HUES48 (cell line): ENCODE measurements at regions not wholly inside any gene's neighbourhood (a gene's known extent, or its start where the extent isn't known, plus 50 kb on each side); places are given as distances from the start of the nearest gene placed in this dataset.

Experiments used
- H3K27ac ChIP-seq: one replicate; pipeline ENCODE4 v1.7.0; 2013; ENCODE audit warnings: low read depth, low read length, inconsistent platforms
- H3K27me3 ChIP-seq: 2 replicates; pipeline ENCODE4 v1.6.1; 2013; ENCODE audit warnings: mild to moderate bottlenecking, low read length; ENCODE audit not compliant: control insufficient read depth, insufficient read depth
- H3K36me3 ChIP-seq: 2 replicates; pipeline ENCODE4 v1.6.1; 2013; ENCODE audit warnings: low read length; ENCODE audit not compliant: control insufficient read depth, insufficient read depth
- H3K4me1 ChIP-seq: 2 replicates; pipeline ENCODE4 v1.6.1; 2013; ENCODE audit warnings: mild to moderate bottlenecking, low read length; ENCODE audit not compliant: control insufficient read depth, insufficient read depth
- H3K4me3 ChIP-seq: 2 replicates; pipeline ENCODE4 v1.5.1; 2013; ENCODE audit warnings: mild to moderate bottlenecking, low read depth, low read length
- H3K9ac ChIP-seq: 2 replicates; pipeline ENCODE4 v1.6.1; 2013; ENCODE audit warnings: mild to moderate bottlenecking, low read depth, low read length, moderate library complexity
- H3K9me3 ChIP-seq: 2 replicates; pipeline ENCODE4 v1.6.1; 2013; ENCODE audit warnings: low read length; ENCODE audit not compliant: control insufficient read depth, insufficient read depth

GRCh38 chr4:119825696-119826095, 197.1 kb upstream of the PDE5A start:
- no peaks in the 10 kb centered on the region for H3K4me1 ChIP-seq
- H3K27me3 ChIP-seq, result no peaks in the 10 kb centered on the region

GRCh38 chr4:119823891-119824290, 195.3 kb upstream of the PDE5A start:
- H3K4me3 ChIP-seq, result no peak overlapping the region

More at GRCh38 chr4:119825696-119826095, 197.1 kb upstream of the PDE5A start:
- no peak overlapping the region for H3K4me3 ChIP-seq
- H3K9ac ChIP-seq, result no peak overlapping the region
- no peaks in the 10 kb centered on the region for H3K9me3 ChIP-seq
- no peaks in the 10 kb centered on the region for H3K36me3 ChIP-seq
- no peak overlapping the region for H3K27ac ChIP-seq

GRCh38 chr4:119823045-119823444, 194.4 kb upstream of the PDE5A start:
- Histone ChIP-seq H3K9ac (no peak overlapping the region), H3K4me1 (no peaks in the 10 kb centered on the region), H3K4me3 (no peak overlapping the region), H3K27me3 (no peaks in the 10 kb centered on the region), H3K36me3 (no peaks in the 10 kb centered on the region), H3K27ac (no peak overlapping the region), H3K9me3 (no peaks in the 10 kb centered on the region)

More at GRCh38 chr4:119823891-119824290, 195.3 kb upstream of the PDE5A start:
- H3K9ac ChIP-seq, result no peak overlapping the region
- no peaks in the 10 kb centered on the region for H3K27me3 ChIP-seq
- no peaks in the 10 kb centered on the region for H3K36me3 ChIP-seq
- no peaks in the 10 kb centered on the region for H3K9me3 ChIP-seq
- no peaks in the 10 kb centered on the region for H3K4me1 ChIP-seq
- H3K27ac ChIP-seq, result no peak overlapping the region

GRCh38 chr4:119816473-119816872, 187.9 kb upstream of the PDE5A start:
- H3K4me1 ChIP-seq, result no peaks in the 10 kb centered on the region
- no peaks in the 10 kb centered on the region for H3K27me3 ChIP-seq
- H3K27ac ChIP-seq, result no peak overlapping the region
- H3K4me3 ChIP-seq, result no peak overlapping the region
- no peaks in the 10 kb centered on the region for H3K9me3 ChIP-seq
- no peak overlapping the region for H3K9ac ChIP-seq
- H3K36me3 ChIP-seq, result no peaks in the 10 kb centered on the region

GRCh38 chr4:119810001-119810400, 181.4 kb upstream of the PDE5A start:
- H3K4me3 ChIP-seq, result no peak overlapping the region
- no peak overlapping the region for H3K9ac ChIP-seq

GRCh38 chr4:119804404-119804803, 175.8 kb upstream of the PDE5A start:
- Histone ChIP-seq H3K9me3 (no peaks in the 10 kb centered on the region), H3K36me3 (no peaks in the 10 kb centered on the region), H3K4me3 (no peak overlapping the region)

More at GRCh38 chr4:119810001-119810400, 181.4 kb upstream of the PDE5A start:
- Histone ChIP-seq H3K4me1 (no peaks in the 10 kb centered on the region), H3K9me3 (no peaks in the 10 kb centered on the region), H3K27ac (no peak overlapping the region), H3K27me3 (no peaks in the 10 kb centered on the region), H3K36me3 (no peaks in the 10 kb centered on the region)

GRCh38 chr4:119797238-119797894, 168.8 kb upstream of the PDE5A start:
- H3K9ac ChIP-seq, result no peak overlapping the region
- peaks cover 6% of the 10 kb centered on the region; the same call in 1 of the 2 replicates for H3K4me1 ChIP-seq
- no peaks in the 10 kb centered on the region for H3K9me3 ChIP-seq
- no peak overlapping the region for H3K4me3 ChIP-seq
- H3K36me3 ChIP-seq, result no peaks in the 10 kb centered on the region
- no peak overlapping the region for H3K27ac ChIP-seq
- H3K27me3 ChIP-seq, result no peaks in the 10 kb centered on the region

More at GRCh38 chr4:119804404-119804803, 175.8 kb upstream of the PDE5A start:
- H3K27me3 ChIP-seq, result no peaks in the 10 kb centered on the region
- H3K9ac ChIP-seq, result no peak overlapping the region
- H3K27ac ChIP-seq, result no peak overlapping the region
- H3K4me1 ChIP-seq, result no peaks in the 10 kb centered on the region

- Histone ChIP-seq H3K27ac (no peak overlapping the region), H3K9ac (no peak overlapping the region), H3K36me3 (no peaks in the 10 kb centered on the region), H3K4me3 (no peak overlapping the region), H3K9me3 (no peaks in the 10 kb centered on the region), H3K27me3 (no peaks in the 10 kb centered on the region), H3K4me1 (peaks cover 6% of the 10 kb centered on the region; the same call in 1 of the 2 replicates)
Observed at GRCh38 chr4:119795986-119796578, 167.5 kb upstream of the PDE5A start.

- no peak overlapping the region for H3K27ac ChIP-seq
- H3K4me1 ChIP-seq, result peaks cover 6% of the 10 kb centered on the region; the same call in 1 of the 2 replicates
- H3K27me3 ChIP-seq, result no peaks in the 10 kb centered on the region
- H3K4me3 ChIP-seq, result no peak overlapping the region
- H3K36me3 ChIP-seq, result no peaks in the 10 kb centered on the region
- H3K9me3 ChIP-seq, result no peaks in the 10 kb centered on the region
- H3K9ac ChIP-seq, result no peak overlapping the region
Observed at GRCh38 chr4:119794681-119795080, 166.1 kb upstream of the PDE5A start.

GRCh38 chr4:119794113-119794512, 165.5 kb upstream of the PDE5A start:
- Histone ChIP-seq H3K9me3 (no peaks in the 10 kb centered on the region), H3K27me3 (no peaks in the 10 kb centered on the region), H3K4me3 (no peak overlapping the region), H3K36me3 (no peaks in the 10 kb centered on the region), H3K9ac (no peak overlapping the region), H3K27ac (no peak overlapping the region), H3K4me1 (peaks cover 6% of the 10 kb centered on the region; the same call in 1 of the 2 replicates)
